Panc1 (cell line): ENCODE measurements at regions not wholly inside any gene's neighbourhood (a gene's known extent, or its start where the extent isn't known, plus 50 kb on each side); places are given as distances from the start of the nearest gene placed in this dataset.

ENCODE experiments used
- ATAC-seq: fragments of 200-7000 bp; cut with Tn5 transposase; 2 replicates; pipeline ENCODE4 v1.9.1; 2020; ENCODE audit warnings: mild to moderate bottlenecking, moderate library complexity
- BruUV-seq: library from RNA; stranded (reverse); fragments of 400-500 nt; replicated peaks from 2 replicates; lab custom pipeline; 2021; lab: Mats Ljungman, UMichigan
- CTCF ChIA-PET: fragments of 300-600 bp; sonication (Branson Sonifier 250); formaldehyde crosslinking; loops from one replicate; lab custom pipeline; 2022; ENCODE audit warnings: antibody characterized with exemption; lab: Charles Lee
- POLR2A ChIA-PET: fragments of 300-600 bp; sonication (Branson Sonifier 250); formaldehyde crosslinking; loops from one replicate; lab custom pipeline; 2022; ENCODE audit warnings: antibody characterized with exemption; lab: Charles Lee
- DNase-seq: peaks from one replicate; pipeline ENCODE4 v3.0.0-alpha.2; 2010; ENCODE audit warnings: low read depth, low spot score
- H3K27ac ChIP-seq: 2 replicates; pipeline ENCODE4 v1.5.1; 2011; ENCODE audit warnings: mild to moderate bottlenecking, low read length, inconsistent platforms
- H3K27me3 ChIP-seq: fragments of 200-500 bp; sonication (Bioruptor generic); 2 replicates; pipeline ENCODE4 v1.6.0; 2014; ENCODE audit warnings: low read length, inconsistent platforms; ENCODE audit not compliant: control insufficient read depth, insufficient read depth
- H3K36me3 ChIP-seq: fragments of 200-500 bp; sonication (Bioruptor generic); 2 replicates; pipeline ENCODE4 v1.5.1; 2014; ENCODE audit warnings: inconsistent platforms, mild to moderate bottlenecking, low read length, moderate library complexity; ENCODE audit not compliant: control insufficient read depth, insufficient read depth
- H3K4me1 ChIP-seq: 2 replicates; pipeline ENCODE4 v1.5.1; 2011; ENCODE audit warnings: inconsistent platforms, mild to moderate bottlenecking, low read length, moderate library complexity; ENCODE audit not compliant: control insufficient read depth, insufficient read depth
- H3K4me3 ChIP-seq, 2 experiments: 2 replicates each; pipeline ENCODE4 v1.5.1; 2011 to 2012; ENCODE audit warnings: low read depth in 2 of 2, low read length in 2 of 2, mild to moderate bottlenecking in 2 of 2, inconsistent platforms in 1 of 2, moderate library complexity in 1 of 2
- H3K9me3 ChIP-seq: fragments of 200-500 bp; sonication (Bioruptor generic); 2 replicates; pipeline ENCODE4 v1.5.1; 2014; ENCODE audit warnings: low read depth, mild to moderate bottlenecking, inconsistent platforms, low read length, moderate library complexity; ENCODE audit not compliant: control insufficient read depth, insufficient read depth
- CTCF ChIP-seq: fragments of 450-650 bp; IDR thresholded peaks from 2 replicates; pipeline ENCODE4 v1.5.1; 2017; ENCODE audit warnings: mild to moderate bottlenecking
- POLR2AphosphoS5 ChIP-seq: IDR thresholded peaks from 2 replicates; pipeline ENCODE4 v1.6.1; 2012; ENCODE audit warnings: mild to moderate bottlenecking, low read depth, low read length, moderate library complexity
- REST ChIP-seq, 2 experiments: IDR thresholded peaks; 2 replicates each; pipeline ENCODE4 v1.6.1; 2011 to 2012; ENCODE audit warnings: low read depth in 2 of 2, control low read depth in 1 of 2, low read length in 1 of 2, mild to moderate bottlenecking in 1 of 2, moderate library complexity in 1 of 2; ENCODE audit not compliant: insufficient read depth in 1 of 2
- SIN3A ChIP-seq: IDR thresholded peaks from 2 replicates; pipeline ENCODE4 v1.6.1; 2012; ENCODE audit warnings: low read depth, mild to moderate bottlenecking, low read length, moderate library complexity, borderline replicate concordance; ENCODE audit not compliant: insufficient read depth
- TCF7L2 ChIP-seq: IDR thresholded peaks from 2 replicates; pipeline ENCODE4 v1.6.1; 2011; ENCODE audit warnings: mild to moderate bottlenecking, low read depth, low read length, inconsistent platforms
- in situ Hi-C: cut with HindIII; loops from 2 replicates; pipeline ENCODE4 v1.10.0; 2016; ENCODE audit warnings: low sequenced_read_pairs, low pct_unique_long_range_greater_than_20kb
- intact Hi-C: fragments of 100-400 bp; cut with micrococcal nuclease; formaldehyde crosslinking; loops from one replicate; pipeline ENCODE4 v1.10.0; 2022; ENCODE audit not compliant: unreplicated experiment

GRCh38 chr10:53379956-53380355 is 607.4 kb upstream of the MBL2 start:
- Histone ChIP-seq H3K4me3 (no peak overlapping the region), H3K36me3 (no peaks in the 10 kb centered on the region), H3K27ac (no peak overlapping the region), H3K4me1 (no peaks in the 10 kb centered on the region), H3K27me3 (no peaks in the 10 kb centered on the region), H3K9me3 (no peaks in the 10 kb centered on the region; the same call in 1 of the 2 replicates)
- ChIA-PET POLR2A (no interaction called here), CTCF (no interaction called here)
- in situ Hi-C loops: no loop called here
- no TSS peak for BruUV-seq
- intact Hi-C loops: no loop called here
- TF ChIP-seq POLR2AphosphoS5 (no peak), SIN3A (no peak), TCF7L2 (no peak), REST (IDR thresholded peaks at IDR 0.05; ENCODE audit: insufficient read depth in 1 of 2, low read depth in 2 of 2, low read length in 1 of 2) (no peak), CTCF (no peak)
- ATAC-seq (no peak), DNase-seq (no peak)

GRCh38 chr10:53370347-53370746 is 597.8 kb upstream of the MBL2 start:
- ChIA-PET CTCF (no interaction called here), POLR2A (no interaction called here)
- no peaks in the 10 kb centered on the region for H3K27me3 ChIP-seq
- in situ Hi-C loops (no loop called here), intact Hi-C loops (no loop called here)
- H3K4me1 ChIP-seq: no peaks in the 10 kb centered on the region
- no peak overlapping the region for H3K4me3 ChIP-seq
- no peaks in the 10 kb centered on the region for H3K9me3 ChIP-seq
- no peak for TF ChIP-seq POLR2AphosphoS5
- TF ChIP-seq TCF7L2: no peak
- TF ChIP-seq REST (IDR thresholded peaks at IDR 0.05; ENCODE audit: insufficient read depth in 1 of 2, low read depth in 2 of 2, low read length in 1 of 2): no peak
- TF ChIP-seq SIN3A: no peak
- no peak for TF ChIP-seq CTCF
- ATAC-seq (no peak), DNase-seq (no peak)
- no TSS peak for BruUV-seq
- H3K27ac ChIP-seq: no peak overlapping the region
- no peaks in the 10 kb centered on the region for H3K36me3 ChIP-seq
